DND-41 (cell line): ENCODE measurements at regions not wholly inside any gene's neighbourhood (a gene's known extent, or its start where the extent isn't known, plus 50 kb on each side); places are given as distances from the start of the nearest gene placed in this dataset.

Experiments used
- ATAC-seq: fragments of 200-7000 bp; cut with Tn5 transposase; 3 replicates; pipeline ENCODE4 v1.9.1; 2021; ENCODE audit warnings: low read depth; ENCODE audit not compliant: insufficient read depth
- DNase-seq: peaks from one replicate; pipeline ENCODE4 v3.0.0-alpha.2; 2020
- H2AFZ ChIP-seq: 2 replicates; pipeline ENCODE4 v1.6.0; 2012; ENCODE audit warnings: low read depth, low read length
- H3K27ac ChIP-seq: 2 replicates; pipeline ENCODE4 v1.5.1; 2012; ENCODE audit warnings: low read length, inconsistent platforms
- H3K27me3 ChIP-seq: fragments of 200-600 bp; sonication (generic); 2 replicates; pipeline ENCODE4 v1.6.0; 2012; ENCODE audit warnings: low read length, mild to moderate bottlenecking, inconsistent platforms; ENCODE audit not compliant: insufficient read depth, poor library complexity
- H3K36me3 ChIP-seq: 2 replicates; pipeline ENCODE4 v1.5.1; 2012; ENCODE audit warnings: low read length, inconsistent platforms; ENCODE audit not compliant: insufficient read depth
- H3K4me1 ChIP-seq: 2 replicates; pipeline ENCODE4 v1.5.1; 2012; ENCODE audit warnings: mild to moderate bottlenecking, low read length; ENCODE audit not compliant: insufficient read depth
- H3K4me2 ChIP-seq: 2 replicates; pipeline ENCODE4 v1.6.0; 2012; ENCODE audit warnings: mild to moderate bottlenecking, moderate library complexity, low read length, inconsistent platforms; ENCODE audit not compliant: insufficient read depth
- H3K4me3 ChIP-seq, 2 experiments: fragments of 200-600 bp in 1 of 2; shearing (Covaris generic) in 1 of 2; 2 replicates each; pipeline ENCODE4 v1.5.1; 2012 to 2016; ENCODE audit warnings: inconsistent platforms in 2 of 2, low read length in 2 of 2, mild to moderate bottlenecking in 2 of 2, low read depth in 1 of 2, moderate library complexity in 1 of 2
- H3K79me2 ChIP-seq: 2 replicates; pipeline ENCODE4 v1.6.0; 2012; ENCODE audit warnings: low read length, inconsistent platforms; ENCODE audit not compliant: insufficient read depth
- H3K9ac ChIP-seq: 2 replicates; pipeline ENCODE4 v1.6.0; 2012; ENCODE audit warnings: low read depth, mild to moderate bottlenecking, inconsistent platforms, low read length, moderate library complexity
- H3K9me3 ChIP-seq: 2 replicates; pipeline ENCODE4 v1.5.1; 2012; ENCODE audit warnings: low read length, moderate library complexity, mild to moderate bottlenecking, inconsistent platforms; ENCODE audit not compliant: insufficient read depth, severe bottlenecking
- H4K20me1 ChIP-seq: 2 replicates; pipeline ENCODE4 v1.6.0; 2012; ENCODE audit warnings: low read length; ENCODE audit not compliant: insufficient read depth
- CTCF ChIP-seq: IDR thresholded peaks from 2 replicates; pipeline ENCODE4 v1.5.1; 2012; ENCODE audit warnings: borderline replicate concordance, low read length, moderate library complexity, mild to moderate bottlenecking; ENCODE audit not compliant: poor library complexity, severe bottlenecking; ENCODE audit errors: extremely low read depth
- EZH2 ChIP-seq: IDR thresholded peaks from 3 replicates; pipeline ENCODE4 v1.6.1; 2012; ENCODE audit warnings: borderline replicate concordance, low read depth, mild to moderate bottlenecking, moderate library complexity, low read length, inconsistent platforms; ENCODE audit not compliant: severe bottlenecking

- H3K9ac ChIP-seq, result no peak overlapping the region
- H3K27ac ChIP-seq, result no peak overlapping the region
- no peaks in the 10 kb centered on the region for H3K9me3 ChIP-seq
- TF ChIP-seq EZH2 (no peak), CTCF (no peak)
- no peak overlapping the region for H3K4me3 ChIP-seq
- H4K20me1 ChIP-seq, result no peaks in the 10 kb centered on the region
- H3K27me3 ChIP-seq, result peaks cover 6% of the 10 kb centered on the region
- H2AFZ ChIP-seq, result no peak overlapping the region
- H3K4me1 ChIP-seq, result no peaks in the 10 kb centered on the region
- H3K36me3 ChIP-seq, result no peaks in the 10 kb centered on the region
- DNase-seq (no peak), ATAC-seq (no peak)
- H3K79me2 ChIP-seq, result no peaks in the 10 kb centered on the region
- H3K4me2 ChIP-seq, result no peak overlapping the region
Observed at GRCh38 chr17:68783861-68784260, 171.3 kb downstream of the ABCA8 start.

- no peak overlapping the region for H3K4me2 ChIP-seq
- H4K20me1 ChIP-seq, result no peaks in the 10 kb centered on the region
- H3K27me3 ChIP-seq, result peaks cover 6% of the 10 kb centered on the region
- H3K4me3 ChIP-seq, result no peak overlapping the region
- no peaks in the 10 kb centered on the region for H3K36me3 ChIP-seq
- H3K9ac ChIP-seq, result no peak overlapping the region
- no peaks in the 10 kb centered on the region for H3K79me2 ChIP-seq
- TF ChIP-seq EZH2 (no peak), CTCF (no peak)
- no peak for DNase-seq
- H3K4me1 ChIP-seq, result no peaks in the 10 kb centered on the region
- no peaks in the 10 kb centered on the region for H3K9me3 ChIP-seq
- no peak overlapping the region for H2AFZ ChIP-seq
- ATAC-seq, result no peak
- no peak overlapping the region for H3K27ac ChIP-seq
Observed at GRCh38 chr17:68782789-68783188, 172.4 kb downstream of the ABCA8 start.

GRCh38 chr17:68780596-68780995 lies 174.6 kb downstream of the ABCA8 start:
- H3K27ac ChIP-seq, result no peak overlapping the region
- no peak overlapping the region for H3K4me2 ChIP-seq
- H2AFZ ChIP-seq, result no peak overlapping the region
- H3K4me3 ChIP-seq, result no peak overlapping the region
- H4K20me1 ChIP-seq, result no peaks in the 10 kb centered on the region
- no peaks in the 10 kb centered on the region for H3K36me3 ChIP-seq
- H3K79me2 ChIP-seq, result no peaks in the 10 kb centered on the region
- no peak for ATAC-seq
- DNase-seq, result no peak
- H3K27me3 ChIP-seq, result no peaks in the 10 kb centered on the region
- TF ChIP-seq EZH2, result no peak
- no peak for TF ChIP-seq CTCF
- no peak overlapping the region for H3K9ac ChIP-seq
- no peaks in the 10 kb centered on the region for H3K4me1 ChIP-seq
- H3K9me3 ChIP-seq, result no peaks in the 10 kb centered on the region

- TF ChIP-seq EZH2, result no peak
- no peak for TF ChIP-seq CTCF
- H3K4me3 ChIP-seq, result no peak overlapping the region
- H3K9ac ChIP-seq, result no peak overlapping the region
- no peak overlapping the region for H3K4me2 ChIP-seq
- H3K9me3 ChIP-seq, result no peaks in the 10 kb centered on the region
- no peak overlapping the region for H3K27ac ChIP-seq
- H4K20me1 ChIP-seq, result no peaks in the 10 kb centered on the region
- H3K79me2 ChIP-seq, result no peaks in the 10 kb centered on the region
- no peaks in the 10 kb centered on the region for H3K4me1 ChIP-seq
- H2AFZ ChIP-seq, result no peak overlapping the region
- DNase-seq, result no peak
- H3K36me3 ChIP-seq, result no peaks in the 10 kb centered on the region
- H3K27me3 ChIP-seq, result no peaks in the 10 kb centered on the region
- no peak for ATAC-seq
Observed at GRCh38 chr17:68778726-68779125, 176.5 kb downstream of the ABCA8 start.
